ENCODE measurements at regions not wholly inside any gene's neighbourhood (a gene's known extent, or its start where the extent isn't known, plus 50 kb on each side); places are given as distances from the start of the nearest gene placed in this dataset.

DNA sequence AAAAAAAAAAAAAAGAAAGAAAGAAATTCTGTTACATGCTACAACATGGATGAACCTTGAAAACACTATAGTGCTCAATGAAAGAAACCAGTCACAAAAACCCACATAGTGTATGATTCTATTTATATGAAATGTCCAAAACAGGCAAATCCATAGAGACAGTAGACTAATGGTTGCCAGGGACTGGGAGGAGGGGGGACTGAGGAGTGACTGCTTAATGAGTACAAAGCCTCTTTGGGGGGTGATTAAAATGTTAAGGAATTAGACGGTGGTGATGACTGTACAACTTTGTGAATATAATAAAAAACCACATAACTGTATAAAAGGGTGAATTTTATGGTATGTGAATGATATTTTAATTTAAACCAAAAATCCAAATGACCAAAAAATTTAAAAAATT, 116.0 kb upstream of the GUCA2B start:
- TF ChIP-seq CSRNP3 (CRISPR knock-in tag; IDR thresholded peaks at IDR 0.05) = no peak
- no peak for TF ChIP-seq TCF4 (CRISPR knock-in tag; IDR thresholded peaks at IDR 0.05; ENCODE audit: borderline replicate concordance)
- no peak for TF ChIP-seq SNAI2 (CRISPR knock-in tag; IDR thresholded peaks at IDR 0.05)
- no peak for TF ChIP-seq ZFP3 (CRISPR knock-in tag; IDR thresholded peaks at IDR 0.05)
- TF ChIP-seq RARB (CRISPR knock-in tag; IDR thresholded peaks at IDR 0.05) = no peak
- TF ChIP-seq ZFP30 (CRISPR knock-in tag; IDR thresholded peaks at IDR 0.05) = no peak
- TF ChIP-seq, protein P1, sequence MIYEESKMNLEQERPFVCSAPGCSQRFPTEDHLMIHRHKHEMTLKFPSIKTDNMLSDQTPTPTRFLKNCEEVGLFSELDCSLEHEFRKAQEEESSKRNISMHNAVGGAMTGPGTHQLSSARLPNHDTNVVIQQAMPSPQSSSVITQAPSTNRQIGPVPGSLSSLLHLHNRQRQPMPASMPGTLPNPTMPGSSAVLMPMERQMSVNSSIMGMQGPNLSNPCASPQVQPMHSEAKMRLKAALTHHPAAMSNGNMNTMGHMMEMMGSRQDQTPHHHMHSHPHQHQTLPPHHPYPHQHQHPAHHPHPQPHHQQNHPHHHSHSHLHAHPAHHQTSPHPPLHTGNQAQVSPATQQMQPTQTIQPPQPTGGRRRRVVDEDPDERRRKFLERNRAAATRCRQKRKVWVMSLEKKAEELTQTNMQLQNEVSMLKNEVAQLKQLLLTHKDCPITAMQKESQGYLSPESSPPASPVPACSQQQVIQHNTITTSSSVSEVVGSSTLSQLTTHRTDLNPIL (CRISPR knock-in tag; IDR thresholded peaks at IDR 0.05; ENCODE audit: low read depth) = no peak
- TF ChIP-seq ZNF8 (CRISPR knock-in tag; IDR thresholded peaks at IDR 0.05) = no peak
- no peak for TF ChIP-seq ZNF565 (CRISPR knock-in tag; conservative IDR thresholded peaks at IDR 0.05; ENCODE audit: low read depth)

Data from SK-N-SH treated with all-trans-retinoic acid at 6 μM for 48 hours (cell line).